Gastroesophageal sphincter (tissue), 3 donors: ENCODE measurements at regions not wholly inside any gene's neighbourhood (a gene's known extent, or its start where the extent isn't known, plus 50 kb on each side); places are given as distances from the start of the nearest gene placed in this dataset.

Experiments
- POLR2AphosphoS5 ChIP-seq: sonication (generic); formaldehyde crosslinking; IDR thresholded peaks from one replicate; pipeline ENCODE4 v1.6.1; 2017; ENCODE audit warnings: antibody characterized with exemption
- TF ChIP-seq, protein P1 (sequence below), 4 experiments: fragments of 200-600 bp in 2 of 4; fragments of 450-650 bp in 2 of 4; sonication (generic) in 1 of 4; IDR thresholded peaks; one replicate each; pipeline ENCODE4 v1.5.1; 2017 to 2019; ENCODE audit warnings: antibody characterized with exemption in 4 of 4, mild to moderate bottlenecking in 2 of 4, moderate library complexity in 2 of 4

DNA sequence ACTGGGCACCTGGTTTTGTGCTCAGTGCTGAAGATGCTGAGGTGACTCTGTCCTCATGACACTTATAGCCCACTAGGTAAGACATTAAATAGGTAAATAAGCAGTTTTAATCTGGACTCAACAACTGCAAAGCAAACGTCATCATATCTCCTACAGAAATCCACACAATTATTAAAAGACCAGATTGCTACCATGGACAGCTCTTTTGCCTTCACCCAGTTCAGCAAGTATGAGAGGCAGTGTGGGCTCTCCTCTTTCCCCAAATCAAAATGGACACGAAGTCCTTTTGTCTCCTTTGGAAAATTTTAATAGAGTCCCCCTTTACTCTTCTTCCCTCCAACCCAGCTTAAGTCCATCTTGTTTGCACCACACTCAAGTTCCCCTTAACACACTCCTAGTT, 171.1 kb downstream of the RPAP3 start:
- TF ChIP-seq, protein P1, sequence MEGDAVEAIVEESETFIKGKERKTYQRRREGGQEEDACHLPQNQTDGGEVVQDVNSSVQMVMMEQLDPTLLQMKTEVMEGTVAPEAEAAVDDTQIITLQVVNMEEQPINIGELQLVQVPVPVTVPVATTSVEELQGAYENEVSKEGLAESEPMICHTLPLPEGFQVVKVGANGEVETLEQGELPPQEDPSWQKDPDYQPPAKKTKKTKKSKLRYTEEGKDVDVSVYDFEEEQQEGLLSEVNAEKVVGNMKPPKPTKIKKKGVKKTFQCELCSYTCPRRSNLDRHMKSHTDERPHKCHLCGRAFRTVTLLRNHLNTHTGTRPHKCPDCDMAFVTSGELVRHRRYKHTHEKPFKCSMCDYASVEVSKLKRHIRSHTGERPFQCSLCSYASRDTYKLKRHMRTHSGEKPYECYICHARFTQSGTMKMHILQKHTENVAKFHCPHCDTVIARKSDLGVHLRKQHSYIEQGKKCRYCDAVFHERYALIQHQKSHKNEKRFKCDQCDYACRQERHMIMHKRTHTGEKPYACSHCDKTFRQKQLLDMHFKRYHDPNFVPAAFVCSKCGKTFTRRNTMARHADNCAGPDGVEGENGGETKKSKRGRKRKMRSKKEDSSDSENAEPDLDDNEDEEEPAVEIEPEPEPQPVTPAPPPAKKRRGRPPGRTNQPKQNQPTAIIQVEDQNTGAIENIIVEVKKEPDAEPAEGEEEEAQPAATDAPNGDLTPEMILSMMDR (IDR thresholded peaks at IDR 0.05): no peak
- TF ChIP-seq POLR2AphosphoS5: no peak
